ENCODE measurements at regions not wholly inside any gene's neighbourhood (a gene's known extent, or its start where the extent isn't known, plus 50 kb on each side); places are given as distances from the start of the nearest gene placed in this dataset.

DNA sequence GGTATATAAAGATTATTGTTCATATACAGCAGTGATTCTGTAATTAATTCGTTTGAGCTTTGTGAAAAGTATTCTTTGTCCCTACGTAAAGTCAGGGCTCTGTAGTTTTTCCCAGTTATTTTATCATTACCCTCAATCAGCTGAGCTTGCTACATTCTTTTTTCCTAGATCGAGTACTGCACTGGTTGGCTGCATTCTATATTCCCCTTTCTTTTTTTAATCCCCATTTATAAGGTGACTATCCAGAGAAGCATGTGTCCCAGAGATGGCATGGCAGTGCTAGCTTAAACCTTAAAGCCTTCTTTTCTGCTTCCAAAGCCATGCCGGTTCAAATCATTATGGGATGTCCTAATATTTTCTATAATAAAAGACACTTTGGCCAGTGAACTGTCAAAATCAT lies 230.1 kb upstream of the CELF2 start:
- Histone ChIP-seq H3K4me1 (ENCODE audit: control insufficient read depth in 2 of 2, insufficient read depth in 1 of 2, low read depth in 1 of 2, low read length in 2 of 2) (peaks cover 3 to 6% of the 10 kb centered on the region in 2 donors), H3K14ac (ENCODE audit: low read length) (no peak overlapping the region), H3K4me3 (ENCODE audit: low read length in 2 of 2) (no peak overlapping the region), H3K4me2 (ENCODE audit: insufficient read depth, low read length, poor library complexity, severe bottlenecking) (no peak overlapping the region), H2BK120ac (ENCODE audit: low read depth, low read length) (no peak overlapping the region), H4K8ac (ENCODE audit: low read depth, low read length) (no peak overlapping the region), H3K27ac (replicated peaks; ENCODE audit: low read length) (no peak overlapping the region), H3K27me3 (ENCODE audit: control insufficient read depth in 3 of 3, insufficient read depth in 3 of 3, low read depth in 1 of 3, low read length in 3 of 3) (no peaks in the 10 kb centered on the region), H3K9ac (ENCODE audit: low read depth, low read length, poor library complexity) (no peak overlapping the region), H3K4ac (ENCODE audit: low read length) (no peak overlapping the region), H2AK5ac (ENCODE audit: low read depth, low read length) (no peak overlapping the region), H3K18ac (ENCODE audit: low read length) (no peak overlapping the region), H3K9me3 (replicated peaks in 1 of 2; ENCODE audit: control insufficient read depth in 2 of 2, insufficient read depth in 1 of 2, low read depth in 1 of 2, low read length in 2 of 2) (peaks cover 0 to 7% of the 10 kb centered on the region in 2 donors), H3K36me3 (replicated peaks in 1 of 2; ENCODE audit: control insufficient read depth in 2 of 2, insufficient read depth in 2 of 2, low read length in 2 of 2) (no peaks in the 10 kb centered on the region), H2BK12ac (ENCODE audit: low read length) (no peak overlapping the region), H2BK5ac (ENCODE audit: low read length) (no peak overlapping the region), H3K23ac (ENCODE audit: low read depth, low read length, poor library complexity) (no peak overlapping the region), H2BK15ac (ENCODE audit: low read length) (no peak overlapping the region), H4K91ac (ENCODE audit: low read depth, low read length, poor library complexity) (no peak overlapping the region), H2AFZ (ENCODE audit: low read length) (no peak overlapping the region), H3K79me1 (ENCODE audit: low read depth, low read length) (no peaks in the 10 kb centered on the region)
- DNase-seq (ENCODE audit: low spot score): no peak
- WGBS, 2 donors (ENCODE audit: extremely low coverage in 2 of 2, insufficient read length in 2 of 2, insufficient replicate concordance in 1 of 2): no CpG with 5 or more reads among the region's 4 CpGs

DNA sequence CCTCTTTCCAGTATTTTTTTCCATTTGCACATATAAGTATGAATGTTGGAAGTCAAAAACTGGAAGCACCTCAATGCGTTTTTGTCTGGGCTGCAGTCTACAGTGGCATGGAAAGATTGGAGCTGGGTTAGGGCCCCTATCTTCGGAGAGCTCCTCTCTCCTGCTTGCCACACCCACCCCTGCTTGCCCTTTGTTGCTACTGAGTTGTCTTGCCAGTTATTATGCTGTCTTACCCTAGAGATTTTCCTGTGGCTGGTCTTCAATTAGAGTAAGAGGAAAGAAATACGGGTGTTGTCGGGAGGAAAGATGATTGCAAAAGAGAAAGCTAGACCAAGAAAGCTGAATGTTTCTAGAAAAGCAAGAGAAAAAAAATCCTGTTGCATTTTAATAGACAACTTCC lies 228.9 kb upstream of the CELF2 start:
- H4K8ac ChIP-seq (ENCODE audit: low read depth, low read length): no peak overlapping the region
- H3K14ac ChIP-seq (ENCODE audit: low read length): no peak overlapping the region
- no peak overlapping the region for H2BK120ac ChIP-seq (ENCODE audit: low read depth, low read length)
- H4K91ac ChIP-seq (ENCODE audit: low read depth, low read length, poor library complexity): no peak overlapping the region
- H3K79me1 ChIP-seq (ENCODE audit: low read depth, low read length): no peaks in the 10 kb centered on the region
- no peak overlapping the region for H2BK12ac ChIP-seq (ENCODE audit: low read length)
- no peak overlapping the region for H3K4me3 ChIP-seq (ENCODE audit: low read length in 2 of 2)
- no peak for DNase-seq (ENCODE audit: low spot score)
- no peak overlapping the region for H3K9ac ChIP-seq (ENCODE audit: low read depth, low read length, poor library complexity)
- H2BK15ac ChIP-seq (ENCODE audit: low read length): no peak overlapping the region
- no peak overlapping the region for H2AFZ ChIP-seq (ENCODE audit: low read length)
- no peaks in the 10 kb centered on the region for H3K27me3 ChIP-seq (ENCODE audit: control insufficient read depth in 3 of 3, insufficient read depth in 3 of 3, low read depth in 1 of 3, low read length in 3 of 3)
- H3K4ac ChIP-seq (ENCODE audit: low read length): no peak overlapping the region
- no peak overlapping the region for H2AK5ac ChIP-seq (ENCODE audit: low read depth, low read length)
- no peak overlapping the region for H3K4me2 ChIP-seq (ENCODE audit: insufficient read depth, low read length, poor library complexity, severe bottlenecking)
- no peak overlapping the region for H2BK5ac ChIP-seq (ENCODE audit: low read length)
- peaks cover 4 to 9% of the 10 kb centered on the region in 2 donors for H3K4me1 ChIP-seq (ENCODE audit: control insufficient read depth in 2 of 2, insufficient read depth in 1 of 2, low read depth in 1 of 2, low read length in 2 of 2)
- H3K9me3 ChIP-seq (replicated peaks in 1 of 2; ENCODE audit: control insufficient read depth in 2 of 2, insufficient read depth in 1 of 2, low read depth in 1 of 2, low read length in 2 of 2): peaks cover 0 to 7% of the 10 kb centered on the region in 2 donors
- H3K36me3 ChIP-seq (replicated peaks in 1 of 2; ENCODE audit: control insufficient read depth in 2 of 2, insufficient read depth in 2 of 2, low read length in 2 of 2): no peaks in the 10 kb centered on the region
- WGBS, 2 donors (ENCODE audit: extremely low coverage in 2 of 2, insufficient read length in 2 of 2, insufficient replicate concordance in 1 of 2): no CpG with 5 or more reads among the region's 4 CpGs
- H3K27ac ChIP-seq (replicated peaks; ENCODE audit: low read length): no peak overlapping the region
- no peak overlapping the region for H3K23ac ChIP-seq (ENCODE audit: low read depth, low read length, poor library complexity)
- H3K18ac ChIP-seq (ENCODE audit: low read length): no peak overlapping the region

- H3K4ac ChIP-seq (ENCODE audit: low read length): no peak overlapping the region
- no peak overlapping the region for H3K14ac ChIP-seq (ENCODE audit: low read length)
- no peak overlapping the region for H2AFZ ChIP-seq (ENCODE audit: low read length)
- H3K23ac ChIP-seq (ENCODE audit: low read depth, low read length, poor library complexity): no peak overlapping the region
- no peaks in the 10 kb centered on the region for H3K79me1 ChIP-seq (ENCODE audit: low read depth, low read length)
- no peaks in the 10 kb centered on the region for H3K27me3 ChIP-seq (ENCODE audit: control insufficient read depth in 3 of 3, insufficient read depth in 3 of 3, low read depth in 1 of 3, low read length in 3 of 3)
- no peak overlapping the region for H3K4me3 ChIP-seq (ENCODE audit: low read length in 2 of 2)
- H2AK5ac ChIP-seq (ENCODE audit: low read depth, low read length): no peak overlapping the region
- no peaks in the 10 kb centered on the region for H3K9me3 ChIP-seq (replicated peaks in 1 of 2; ENCODE audit: control insufficient read depth in 2 of 2, insufficient read depth in 1 of 2, low read depth in 1 of 2, low read length in 2 of 2)
- no peak overlapping the region for H2BK15ac ChIP-seq (ENCODE audit: low read length)
- no peak for DNase-seq (ENCODE audit: low spot score)
- H2BK120ac ChIP-seq (ENCODE audit: low read depth, low read length): no peak overlapping the region
- no peak overlapping the region for H4K91ac ChIP-seq (ENCODE audit: low read depth, low read length, poor library complexity)
- H3K9ac ChIP-seq (ENCODE audit: low read depth, low read length, poor library complexity): no peak overlapping the region
- no peak overlapping the region for H3K4me2 ChIP-seq (ENCODE audit: insufficient read depth, low read length, poor library complexity, severe bottlenecking)
- no CpG with 5 or more reads among the region's 3 CpGs for WGBS, 2 donors (ENCODE audit: extremely low coverage in 2 of 2, insufficient read length in 2 of 2, insufficient replicate concordance in 1 of 2)
- no peak overlapping the region for H2BK12ac ChIP-seq (ENCODE audit: low read length)
- no peaks in the 10 kb centered on the region for H3K36me3 ChIP-seq (replicated peaks in 1 of 2; ENCODE audit: control insufficient read depth in 2 of 2, insufficient read depth in 2 of 2, low read length in 2 of 2)
- peaks cover 5 to 9% of the 10 kb centered on the region in 2 donors for H3K4me1 ChIP-seq (ENCODE audit: control insufficient read depth in 2 of 2, insufficient read depth in 1 of 2, low read depth in 1 of 2, low read length in 2 of 2)
- H4K8ac ChIP-seq (ENCODE audit: low read depth, low read length): no peak overlapping the region
- no peak overlapping the region for H3K18ac ChIP-seq (ENCODE audit: low read length)
- no peak overlapping the region for H3K27ac ChIP-seq (replicated peaks; ENCODE audit: low read length)
- no peak overlapping the region for H2BK5ac ChIP-seq (ENCODE audit: low read length)
Observed at GRCh38 chr10:10791869-10792268, 225.8 kb upstream of the CELF2 start.

GRCh38 chr10:10792681-10793080 lies 225.0 kb upstream of the CELF2 start:
- Histone ChIP-seq H3K79me1 (ENCODE audit: low read depth, low read length) (no peaks in the 10 kb centered on the region), H3K18ac (ENCODE audit: low read length) (no peak overlapping the region), H3K14ac (ENCODE audit: low read length) (no peak overlapping the region), H2BK120ac (ENCODE audit: low read depth, low read length) (no peak overlapping the region), H2BK5ac (ENCODE audit: low read length) (no peak overlapping the region), H2AK5ac (ENCODE audit: low read depth, low read length) (no peak overlapping the region), H3K4me2 (ENCODE audit: insufficient read depth, low read length, poor library complexity, severe bottlenecking) (no peak overlapping the region), H4K8ac (ENCODE audit: low read depth, low read length) (no peak overlapping the region), H3K27ac (replicated peaks; ENCODE audit: low read length) (peak overlapping the region; percentile 2), H2BK12ac (ENCODE audit: low read length) (no peak overlapping the region), H2BK15ac (ENCODE audit: low read length) (no peak overlapping the region), H3K27me3 (ENCODE audit: control insufficient read depth in 3 of 3, insufficient read depth in 3 of 3, low read depth in 1 of 3, low read length in 3 of 3) (no peaks in the 10 kb centered on the region), H4K91ac (ENCODE audit: low read depth, low read length, poor library complexity) (no peak overlapping the region), H3K9me3 (replicated peaks in 1 of 2; ENCODE audit: control insufficient read depth in 2 of 2, insufficient read depth in 1 of 2, low read depth in 1 of 2, low read length in 2 of 2) (no peaks in the 10 kb centered on the region), H3K23ac (ENCODE audit: low read depth, low read length, poor library complexity) (no peak overlapping the region), H3K4ac (ENCODE audit: low read length) (no peak overlapping the region), H2AFZ (ENCODE audit: low read length) (peak overlapping the region; percentile 57), H3K4me3 (ENCODE audit: low read length in 2 of 2) (no peak overlapping the region), H3K36me3 (replicated peaks in 1 of 2; ENCODE audit: control insufficient read depth in 2 of 2, insufficient read depth in 2 of 2, low read length in 2 of 2) (no peaks in the 10 kb centered on the region), H3K4me1 (ENCODE audit: control insufficient read depth in 2 of 2, insufficient read depth in 1 of 2, low read depth in 1 of 2, low read length in 2 of 2) (peaks cover 6 to 9% of the 10 kb centered on the region in 2 donors), H3K9ac (ENCODE audit: low read depth, low read length, poor library complexity) (no peak overlapping the region)
- DNase-seq (ENCODE audit: low spot score): peak; percentile 11
- no CpG with 5 or more reads among the region's 3 CpGs for WGBS, 2 donors (ENCODE audit: extremely low coverage in 2 of 2, insufficient read length in 2 of 2, insufficient replicate concordance in 1 of 2)

All from neuronal stem cell (in vitro differentiated cells).